B cell (primary cell): ENCODE measurements at regions not wholly inside any gene's neighbourhood (a gene's known extent, or its start where the extent isn't known, plus 50 kb on each side); places are given as distances from the start of the nearest gene placed in this dataset.

Source experiments
- ATAC-seq: fragments of 200-7000 bp; cut with Tn5 transposase; one replicate; pipeline ENCODE4 v1.10.0; 2021; ENCODE audit warnings: low read depth, mild to moderate bottlenecking, moderate number of reproducible peaks, moderate library complexity
- CTCF ChIA-PET: fragments of 350-600 bp; sonication (Branson Sonifier 250); formaldehyde crosslinking; loops from one replicate; lab custom pipeline; 2021; ENCODE audit warnings: antibody characterized with exemption, inconsistent platforms; lab: Charles Lee
- POLR2A ChIA-PET: fragments of 350-600 bp; sonication (Branson Sonifier 250); formaldehyde crosslinking; loops from one replicate; lab custom pipeline; 2021; ENCODE audit warnings: antibody characterized with exemption; lab: Charles Lee
- DNase-seq: peaks from one replicate; pipeline ENCODE4 v3.0.0; 2013
- H2AFZ ChIP-seq: 2 replicates; pipeline ENCODE4 v1.6.1; 2012; ENCODE audit warnings: mild to moderate bottlenecking, low read depth, low read length; ENCODE audit not compliant: insufficient read depth, poor library complexity, severe bottlenecking
- H3K27ac ChIP-seq, 2 donors: 1 replicate in 1 of 2; 2 replicates in 1 of 2; pipeline ENCODE4 v1.5.1; 2012 to 2013; ENCODE audit warnings: low read length in 2 of 2, mild to moderate bottlenecking in 2 of 2, moderate library complexity in 1 of 2
- H3K27me3 ChIP-seq, 4 experiments: fragments of 200-600 bp in 1 of 4; sonication (generic) in 1 of 4; replicated peaks in 1 of 4; 1 replicate in 2 of 4; 2 replicates in 2 of 4; pipeline versions ENCODE4 v1.6.1 to v1.7.0; 2013 to 2016; ENCODE audit warnings: low read length in 3 of 4, mild to moderate bottlenecking in 2 of 4, mixed read lengths in 1 of 4, moderate library complexity in 1 of 4; ENCODE audit not compliant: insufficient read depth in 4 of 4, control insufficient read depth in 3 of 4; ENCODE audit errors: control extremely low read depth in 1 of 4
- H3K36me3 ChIP-seq, 2 experiments: replicated peaks in 1 of 2; 1 replicate in 1 of 2; 2 replicates in 1 of 2; pipeline versions ENCODE4 v1.6.1 to v1.7.1; 2013; ENCODE audit warnings: low read length in 1 of 2; ENCODE audit not compliant: insufficient read depth in 2 of 2, control insufficient read depth in 1 of 2; ENCODE audit errors: control extremely low read depth in 1 of 2, extremely low read depth in 1 of 2
- H3K4me1 ChIP-seq, 2 donors: fragments of 200-600 bp in 1 of 2; sonication (generic) in 1 of 2; 1 replicate in 1 of 2; 2 replicates in 1 of 2; pipeline versions ENCODE4 v1.5.1 to v1.6.1; 2013 to 2017; ENCODE audit warnings: low read length in 2 of 2; ENCODE audit not compliant: control insufficient read depth in 2 of 2, insufficient read depth in 2 of 2
- H3K4me2 ChIP-seq: replicated peaks from 2 replicates; pipeline ENCODE3; 2012; ENCODE audit warnings: mild to moderate bottlenecking, low read depth, low read length; ENCODE audit not compliant: poor library complexity, severe bottlenecking
- H3K4me3 ChIP-seq, 5 experiments: fragments of 200-600 bp in 1 of 5; sonication (generic) in 1 of 5; 1 replicate in 3 of 5; 2 replicates in 2 of 5; pipeline versions ENCODE4 v1.5.1 to v1.7.0; 2011 to 2016; ENCODE audit warnings: low read length in 4 of 5, mild to moderate bottlenecking in 4 of 5, low read depth in 2 of 5, control low read depth in 1 of 5, moderate library complexity in 1 of 5; ENCODE audit not compliant: insufficient read depth in 1 of 5; ENCODE audit errors: control extremely low read depth in 1 of 5, extremely low read depth in 1 of 5
- H3K79me2 ChIP-seq: fragments of 200-600 bp; sonication (generic); one replicate; pipeline ENCODE4 v1.6.0; 2016; ENCODE audit warnings: low read length; ENCODE audit not compliant: control insufficient read depth, insufficient read depth
- H3K9ac ChIP-seq: fragments of 200-600 bp; sonication (generic); 2 replicates; pipeline ENCODE4 v1.6.1; 2017; ENCODE audit warnings: mild to moderate bottlenecking, low read length, moderate library complexity
- H3K9me3 ChIP-seq, 3 donors: one replicate each; pipeline versions ENCODE4 v1.6.1 to v1.7.1; 2013; ENCODE audit warnings: low read length in 2 of 3; ENCODE audit not compliant: control insufficient read depth in 2 of 3, insufficient read depth in 1 of 3; ENCODE audit errors: control extremely low read depth in 1 of 3
- H4K20me1 ChIP-seq: 2 replicates; pipeline ENCODE4 v1.6.0; 2012; ENCODE audit warnings: mild to moderate bottlenecking, low read length; ENCODE audit not compliant: insufficient read depth, control insufficient read depth, poor library complexity, severe bottlenecking
- H3K27ac Mint-ChIP-seq: one replicate; pipeline ENCODE4 v1.8.0; 2021; ENCODE audit warnings: mixed read lengths
- H3K27me3 Mint-ChIP-seq: one replicate; pipeline ENCODE4 v1.8.0; 2021; ENCODE audit warnings: mixed read lengths
- H3K4me1 Mint-ChIP-seq: one replicate; pipeline ENCODE4 v1.8.0; 2021; ENCODE audit warnings: mixed read lengths
- H3K4me3 Mint-ChIP-seq: one replicate; pipeline ENCODE4 v1.8.0; 2021; ENCODE audit warnings: mixed read lengths
- H3K9me3 Mint-ChIP-seq: one replicate; pipeline ENCODE4 v1.8.0; 2022; ENCODE audit warnings: mixed read lengths; ENCODE audit not compliant: insufficient read depth
- EZH2 ChIP-seq: IDR thresholded peaks from 2 replicates; pipeline ENCODE4 v1.6.1; 2012; ENCODE audit warnings: borderline replicate concordance, low read depth, mild to moderate bottlenecking, moderate library complexity, low read length; ENCODE audit not compliant: insufficient read depth, poor library complexity, severe bottlenecking
- WGBS: methylation state at CpG from one replicate; pipeline ENCODE4 v1.1.5; 2013; ENCODE audit warnings: missing lambda C conversion rate; ENCODE audit not compliant: insufficient coverage; 5-methylcytosine and 5-hydroxymethylcytosine counted together
- intact Hi-C: fragments of 100-400 bp; cut with micrococcal nuclease; formaldehyde crosslinking; loops from one replicate; pipeline ENCODE4 v1.10.0; 2022
- TF ChIP-seq, protein P1 (sequence below): fragments of 200-600 bp; IDR thresholded peaks from one replicate; pipeline ENCODE4 v1.8.0; 2022; ENCODE audit warnings: antibody characterized with exemption, mild to moderate bottlenecking

DNA sequence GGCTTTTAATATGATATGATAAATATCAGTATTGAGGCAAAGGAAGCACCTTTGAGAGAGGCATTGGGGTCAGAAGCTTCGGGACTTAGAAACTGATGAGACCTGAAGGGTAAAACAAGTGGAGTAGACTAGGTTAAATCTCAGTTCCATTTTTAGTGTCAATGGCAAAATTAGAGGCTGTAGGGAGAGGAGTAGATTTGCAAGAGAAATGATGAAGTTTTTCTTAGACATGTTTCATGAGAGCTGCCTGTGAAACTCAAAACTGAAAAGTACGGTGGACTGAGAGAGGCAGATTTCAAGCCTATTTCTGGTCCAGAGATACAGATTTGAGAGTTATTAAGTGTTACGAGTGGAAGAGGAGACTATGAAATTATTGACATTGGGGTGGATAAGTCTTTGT is 278.5 kb downstream of the TAF11L14 start:
- H3K4me2 ChIP-seq = no peak overlapping the region
- Mint-ChIP-seq H3K9me3 (no peaks in the 10 kb centered on the region), H3K4me3 (no peak overlapping the region), H3K4me1 (no peaks in the 10 kb centered on the region), H3K27me3 (peaks cover 4% of the 10 kb centered on the region), H3K27ac (no peak overlapping the region)
- ATAC-seq = no peak
- no peak for TF ChIP-seq EZH2
- TF ChIP-seq, protein P1, sequence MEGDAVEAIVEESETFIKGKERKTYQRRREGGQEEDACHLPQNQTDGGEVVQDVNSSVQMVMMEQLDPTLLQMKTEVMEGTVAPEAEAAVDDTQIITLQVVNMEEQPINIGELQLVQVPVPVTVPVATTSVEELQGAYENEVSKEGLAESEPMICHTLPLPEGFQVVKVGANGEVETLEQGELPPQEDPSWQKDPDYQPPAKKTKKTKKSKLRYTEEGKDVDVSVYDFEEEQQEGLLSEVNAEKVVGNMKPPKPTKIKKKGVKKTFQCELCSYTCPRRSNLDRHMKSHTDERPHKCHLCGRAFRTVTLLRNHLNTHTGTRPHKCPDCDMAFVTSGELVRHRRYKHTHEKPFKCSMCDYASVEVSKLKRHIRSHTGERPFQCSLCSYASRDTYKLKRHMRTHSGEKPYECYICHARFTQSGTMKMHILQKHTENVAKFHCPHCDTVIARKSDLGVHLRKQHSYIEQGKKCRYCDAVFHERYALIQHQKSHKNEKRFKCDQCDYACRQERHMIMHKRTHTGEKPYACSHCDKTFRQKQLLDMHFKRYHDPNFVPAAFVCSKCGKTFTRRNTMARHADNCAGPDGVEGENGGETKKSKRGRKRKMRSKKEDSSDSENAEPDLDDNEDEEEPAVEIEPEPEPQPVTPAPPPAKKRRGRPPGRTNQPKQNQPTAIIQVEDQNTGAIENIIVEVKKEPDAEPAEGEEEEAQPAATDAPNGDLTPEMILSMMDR = no peak
- no peaks in the 10 kb centered on the region for H3K79me2 ChIP-seq
- no peak overlapping the region for H3K27ac ChIP-seq
- no peaks in the 10 kb centered on the region for H3K36me3 ChIP-seq
- H3K4me3 ChIP-seq = no peak overlapping the region
- DNase-seq = no peak
- H2AFZ ChIP-seq = no peak overlapping the region
- ChIA-PET CTCF (no interaction called here), POLR2A (no interaction called here)
- no peaks in the 10 kb centered on the region for H3K9me3 ChIP-seq
- H4K20me1 ChIP-seq = no peaks in the 10 kb centered on the region
- intact Hi-C loops = no loop called here
- H3K4me1 ChIP-seq = no peaks in the 10 kb centered on the region
- no peak overlapping the region for H3K9ac ChIP-seq
- WGBS = 92% methylated on average over 3 of the region's 3 CpGs
- H3K27me3 ChIP-seq = no peaks in the 10 kb centered on the region

- ChIA-PET CTCF (no interaction called here), POLR2A (no interaction called here)
- Histone ChIP-seq H3K4me3 (no peak overlapping the region), H3K27ac (no peak overlapping the region), H3K9ac (no peak overlapping the region), H3K79me2 (no peaks in the 10 kb centered on the region), H3K27me3 (no peaks in the 10 kb centered on the region), H3K4me2 (no peak overlapping the region), H3K4me1 (no peaks in the 10 kb centered on the region), H2AFZ (no peak overlapping the region), H4K20me1 (no peaks in the 10 kb centered on the region), H3K36me3 (no peaks in the 10 kb centered on the region), H3K9me3 (no peaks in the 10 kb centered on the region)
- H3K4me3 Mint-ChIP-seq = no peak overlapping the region
- H3K9me3 Mint-ChIP-seq = no peaks in the 10 kb centered on the region
- TF ChIP-seq EZH2 = no peak
- no CpG with 5 or more reads among the region's 6 CpGs for WGBS
- no peak overlapping the region for H3K27ac Mint-ChIP-seq
- no peak for ATAC-seq
- DNase-seq = no peak
- peaks cover 4% of the 10 kb centered on the region for H3K27me3 Mint-ChIP-seq
- intact Hi-C loops = no loop called here
- no peaks in the 10 kb centered on the region for H3K4me1 Mint-ChIP-seq
Measured at GRCh38 chr5:17916446-17916845, 282.2 kb downstream of the TAF11L14 start.
